Thyroid gland (tissue), 4 donors: ENCODE measurements at regions not wholly inside any gene's neighbourhood (a gene's known extent, or its start where the extent isn't known, plus 50 kb on each side); places are given as distances from the start of the nearest gene placed in this dataset.

Experiments
- DNase-seq, 2 donors: peaks; one replicate each; pipeline ENCODE4 v3.0.0-alpha.2; 2019
- H3K27ac ChIP-seq, 3 donors: fragments of 200-600 bp; sonication (generic); 1 replicate in 2 of 3; 2 replicates in 1 of 3; pipeline ENCODE4 v1.5.1; 2016 to 2019; ENCODE audit warnings: mild to moderate bottlenecking in 1 of 3, moderate library complexity in 1 of 3
- H3K27me3 ChIP-seq: fragments of 200-600 bp; sonication (generic); one replicate; pipeline ENCODE4 v1.5.1; 2019
- H3K36me3 ChIP-seq, 2 donors: fragments of 200-600 bp; sonication (generic); one replicate each; pipeline ENCODE4 v1.5.1; 2016 to 2019
- H3K4me1 ChIP-seq, 2 donors: fragments of 200-600 bp; sonication (generic); one replicate each; pipeline ENCODE4 v1.5.1; 2017 to 2019
- H3K4me3 ChIP-seq, 3 donors: fragments of 200-600 bp; sonication (generic); replicated peaks in 1 of 3; 1 replicate in 2 of 3; 2 replicates in 1 of 3; pipeline ENCODE4 v1.5.1; 2016; ENCODE audit warnings: mild to moderate bottlenecking in 1 of 3
- H3K9me3 ChIP-seq: fragments of 200-600 bp; sonication (generic); one replicate; pipeline ENCODE4 v1.5.1; 2017
- POLR2A ChIP-seq, 2 donors: fragments of 450-650 bp; IDR thresholded peaks; one replicate each; pipeline ENCODE4 v1.6.1; 2017; ENCODE audit warnings: antibody characterized with exemption in 2 of 2, mild to moderate bottlenecking in 2 of 2, moderate library complexity in 1 of 2
- WGBS, 2 donors: methylation state at CpG; one replicate each; pipeline ENCODE4 v1.1.5; 2017; 5-methylcytosine and 5-hydroxymethylcytosine counted together
- intact Hi-C: fragments of 100-400 bp; cut with DNase I; formaldehyde crosslinking; loops from one replicate; pipeline ENCODE4 v1.15.1; 2023
- TF ChIP-seq, protein P1 (sequence below), 6 experiments: fragments of 200-600 bp in 3 of 6; fragments of 450-650 bp in 3 of 6; sonication (generic) in 3 of 6; IDR thresholded peaks; one replicate each; pipeline ENCODE4 v1.5.1; 2016 to 2019; ENCODE audit warnings: antibody characterized with exemption in 6 of 6, mild to moderate bottlenecking in 2 of 6, inconsistent platforms in 1 of 6, moderate library complexity in 1 of 6

GRCh38 chr2:83744855-83745254 is 714.2 kb downstream of the SUCLG1 start:
- TF ChIP-seq POLR2A (IDR thresholded peaks at IDR 0.05) = no peak
- TF ChIP-seq, protein P1, sequence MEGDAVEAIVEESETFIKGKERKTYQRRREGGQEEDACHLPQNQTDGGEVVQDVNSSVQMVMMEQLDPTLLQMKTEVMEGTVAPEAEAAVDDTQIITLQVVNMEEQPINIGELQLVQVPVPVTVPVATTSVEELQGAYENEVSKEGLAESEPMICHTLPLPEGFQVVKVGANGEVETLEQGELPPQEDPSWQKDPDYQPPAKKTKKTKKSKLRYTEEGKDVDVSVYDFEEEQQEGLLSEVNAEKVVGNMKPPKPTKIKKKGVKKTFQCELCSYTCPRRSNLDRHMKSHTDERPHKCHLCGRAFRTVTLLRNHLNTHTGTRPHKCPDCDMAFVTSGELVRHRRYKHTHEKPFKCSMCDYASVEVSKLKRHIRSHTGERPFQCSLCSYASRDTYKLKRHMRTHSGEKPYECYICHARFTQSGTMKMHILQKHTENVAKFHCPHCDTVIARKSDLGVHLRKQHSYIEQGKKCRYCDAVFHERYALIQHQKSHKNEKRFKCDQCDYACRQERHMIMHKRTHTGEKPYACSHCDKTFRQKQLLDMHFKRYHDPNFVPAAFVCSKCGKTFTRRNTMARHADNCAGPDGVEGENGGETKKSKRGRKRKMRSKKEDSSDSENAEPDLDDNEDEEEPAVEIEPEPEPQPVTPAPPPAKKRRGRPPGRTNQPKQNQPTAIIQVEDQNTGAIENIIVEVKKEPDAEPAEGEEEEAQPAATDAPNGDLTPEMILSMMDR (IDR thresholded peaks at IDR 0.05) = no peak
- 79 to 84% methylated on average over 4 of the region's 4 CpGs for WGBS, 2 donors
- Histone ChIP-seq H3K27me3 (no peaks in the 10 kb centered on the region), H3K36me3 (no peaks in the 10 kb centered on the region), H3K27ac (no peak overlapping the region), H3K4me3 (no peak overlapping the region), H3K9me3 (no peaks in the 10 kb centered on the region), H3K4me1 (no peaks in the 10 kb centered on the region)
- intact Hi-C loops = no loop called here
- DNase-seq = no peak

DNA sequence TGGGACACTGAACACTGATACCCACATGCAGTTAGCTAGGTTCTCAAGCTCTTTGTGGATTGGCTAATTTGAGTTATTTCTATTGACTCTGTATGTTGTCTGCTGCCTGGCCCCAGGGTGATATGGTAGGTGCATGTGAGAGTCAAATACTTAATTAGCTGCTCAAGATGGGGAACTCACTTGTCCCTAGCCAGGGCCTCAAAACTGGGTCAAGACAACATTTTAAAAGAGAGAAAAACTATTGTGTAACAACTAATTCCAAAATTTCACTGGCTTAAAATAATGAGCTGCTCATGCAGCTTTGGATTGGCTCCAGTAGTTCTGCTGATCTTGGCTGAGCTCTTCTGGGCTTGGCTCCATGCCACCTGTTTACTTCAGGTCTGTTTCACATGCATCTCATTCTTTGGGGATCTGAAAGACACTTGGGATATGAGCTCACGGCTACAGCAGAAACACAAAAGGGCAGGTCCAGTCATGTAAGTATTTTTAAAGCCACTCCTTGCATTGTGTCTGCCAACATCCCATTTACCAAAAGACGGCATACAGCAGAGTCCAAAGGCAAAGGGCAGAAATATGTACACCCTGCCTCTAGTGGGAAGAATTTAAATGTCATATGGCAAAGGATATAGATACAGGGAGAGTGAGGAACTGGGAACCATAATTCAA is 716.8 kb downstream of the SUCLG1 start:
- H3K27me3 ChIP-seq = no peaks in the 10 kb centered on the region
- no peak for TF ChIP-seq POLR2A (IDR thresholded peaks at IDR 0.05)
- TF ChIP-seq, protein P1 (IDR thresholded peaks at IDR 0.05) = no peak
- 19 to 27% methylated on average over 2 of the region's 2 CpGs for WGBS, 2 donors
- intact Hi-C loops = no loop called here
- H3K4me3 ChIP-seq = no peak overlapping the region
- no peak overlapping the region for H3K27ac ChIP-seq
- H3K36me3 ChIP-seq = no peaks in the 10 kb centered on the region
- H3K9me3 ChIP-seq = no peaks in the 10 kb centered on the region
- DNase-seq = peak in 1 of 2 donors; percentile 3
- H3K4me1 ChIP-seq = no peaks in the 10 kb centered on the region

DNA sequence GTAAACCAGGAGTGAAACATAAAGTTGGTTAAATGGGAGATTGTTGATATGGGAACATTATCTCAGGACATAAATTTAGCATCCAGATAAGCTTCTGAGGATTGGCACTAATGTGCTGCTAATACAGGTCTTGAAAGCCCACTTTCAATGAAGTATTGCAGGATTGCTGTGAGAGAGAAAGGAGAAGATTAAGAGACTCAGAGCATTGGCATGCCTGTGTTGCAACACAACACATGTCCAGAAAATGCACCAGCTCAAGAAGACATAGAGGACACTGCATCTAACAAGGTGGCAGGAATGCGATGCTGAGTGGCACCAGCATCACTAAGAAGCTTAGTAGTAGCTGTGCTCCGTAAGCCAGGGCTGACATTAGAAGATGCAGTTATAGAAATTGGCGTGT is 728.9 kb downstream of the SUCLG1 start:
- intact Hi-C loops = no loop called here
- 85 to 86% methylated on average over 3 of the region's 3 CpGs for WGBS, 2 donors
- Histone ChIP-seq H3K9me3 (no peaks in the 10 kb centered on the region), H3K27ac (no peak overlapping the region), H3K36me3 (no peaks in the 10 kb centered on the region), H3K4me3 (no peak overlapping the region), H3K27me3 (no peaks in the 10 kb centered on the region), H3K4me1 (no peaks in the 10 kb centered on the region)
- DNase-seq = no peak
- TF ChIP-seq, protein P1 (IDR thresholded peaks at IDR 0.05) = no peak
- TF ChIP-seq POLR2A (IDR thresholded peaks at IDR 0.05) = no peak

DNA sequence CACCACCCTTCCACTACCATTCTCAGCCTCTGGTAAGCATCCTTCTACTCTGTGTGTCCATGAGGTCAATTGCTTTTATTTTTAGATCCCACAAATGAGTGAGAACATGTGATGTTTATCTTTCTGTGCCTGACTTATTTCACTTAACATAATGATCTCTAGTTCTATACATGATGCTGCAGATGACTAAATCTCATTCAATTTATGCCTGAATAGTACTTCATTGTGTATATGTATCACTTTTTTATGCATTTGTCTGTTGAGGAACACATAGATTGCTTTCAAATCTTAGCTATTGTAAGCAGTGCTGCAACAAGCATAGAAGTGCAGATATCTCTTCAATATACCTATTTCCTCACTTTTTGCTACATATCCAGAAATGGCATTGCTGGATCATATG is 733.3 kb downstream of the SUCLG1 start:
- no peaks in the 10 kb centered on the region for H3K27me3 ChIP-seq
- DNase-seq = no peak
- no peak overlapping the region for H3K27ac ChIP-seq
- TF ChIP-seq, protein P1 (IDR thresholded peaks at IDR 0.05) = no peak
- no peak for TF ChIP-seq POLR2A (IDR thresholded peaks at IDR 0.05)
- H3K36me3 ChIP-seq = no peaks in the 10 kb centered on the region
- intact Hi-C loops = no loop called here
- no peak overlapping the region for H3K4me3 ChIP-seq
- H3K9me3 ChIP-seq = no peaks in the 10 kb centered on the region
- no peaks in the 10 kb centered on the region for H3K4me1 ChIP-seq

- DNase-seq = no peak
- 89 to 94% methylated on average over 1 of the region's 1 CpG for WGBS, 2 donors
These were observed 753.9 kb downstream of the SUCLG1 start for GRCh38 chr2:83705146-83705545.

More at GRCh38 chr2:83705146-83705545, 753.9 kb downstream of the SUCLG1 start:
- H3K9me3 ChIP-seq = no peaks in the 10 kb centered on the region
- no peaks in the 10 kb centered on the region for H3K4me1 ChIP-seq
- no peak for TF ChIP-seq POLR2A (IDR thresholded peaks at IDR 0.05)
- TF ChIP-seq, protein P1 (IDR thresholded peaks at IDR 0.05) = no peak
- no peak overlapping the region for H3K4me3 ChIP-seq
- H3K36me3 ChIP-seq = no peaks in the 10 kb centered on the region
- intact Hi-C loops = no loop called here
- no peak overlapping the region for H3K27ac ChIP-seq
- no peaks in the 10 kb centered on the region for H3K27me3 ChIP-seq
